Stimulated activated CD8-positive, alpha-beta memory T cell treated with anti-CD3 and anti-CD28 coated beads, Interleukin-15, amount 100 ng/mL, for 1 hour (primary cell): ENCODE measurements at regions not wholly inside any gene's neighbourhood (a gene's known extent, or its start where the extent isn't known, plus 50 kb on each side); places are given as distances from the start of the nearest gene placed in this dataset.

Experiments
- DNase-seq: peaks from one replicate; pipeline ENCODE4 v3.0.0-alpha.2; 2020; ENCODE audit warnings: low read depth

- no peak for DNase-seq
Observed at GRCh38 chr5:34533582-34534522, 122.3 kb upstream of the RAI14 start.

DNA sequence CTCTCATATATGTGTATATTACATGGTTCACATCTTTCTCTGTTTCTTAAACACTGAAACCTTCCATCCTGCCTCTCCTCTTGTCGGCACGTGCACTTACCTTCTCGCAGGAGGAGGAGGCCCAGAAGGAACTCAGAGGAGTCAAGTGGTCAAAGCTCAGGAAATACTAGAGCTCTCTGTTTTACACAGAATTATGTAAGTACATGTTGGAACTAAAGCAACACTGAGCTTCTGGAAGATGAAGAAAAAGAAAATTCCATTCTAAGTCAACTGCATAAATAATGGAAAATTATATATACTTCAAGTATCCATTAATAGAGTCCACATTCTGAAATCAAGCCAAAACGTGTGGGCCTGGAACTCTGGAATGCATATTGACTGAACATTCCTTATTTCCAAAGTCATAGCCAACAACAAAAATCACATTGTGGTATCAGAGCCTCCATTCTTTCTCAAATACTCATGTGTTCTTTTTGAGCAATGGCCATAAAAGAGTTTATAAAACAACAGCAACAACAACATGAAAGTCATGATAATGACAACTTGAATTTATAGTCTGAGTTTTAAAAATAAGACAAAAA lies 121.5 kb upstream of the RAI14 start:
- no peak for DNase-seq

GRCh38 chr5:34535433-34535832 lies 120.7 kb upstream of the RAI14 start:
- DNase-seq = no peak

- DNase-seq = no peak
Observed at GRCh38 chr5:34535944-34536623, 120.0 kb upstream of the RAI14 start.

DNA sequence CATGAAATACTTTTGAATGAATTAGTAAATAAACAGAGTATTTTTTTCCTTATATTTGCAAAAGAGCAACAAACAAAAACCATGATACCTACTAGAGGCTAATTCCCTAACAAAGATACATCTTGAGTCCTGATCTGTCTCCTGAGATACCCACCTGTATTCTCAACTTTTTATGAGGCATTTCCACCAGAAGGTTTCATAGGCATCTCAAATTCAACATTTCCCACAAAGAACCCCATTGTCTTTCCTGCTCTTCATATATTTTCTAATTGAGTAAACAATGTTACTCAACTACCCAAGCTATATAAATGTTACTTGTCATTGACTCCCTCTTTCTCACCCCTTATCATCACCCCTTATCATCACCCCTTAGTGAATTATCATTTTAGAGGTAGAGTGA lies 119.4 kb upstream of the RAI14 start:
- DNase-seq = no peak

DNA sequence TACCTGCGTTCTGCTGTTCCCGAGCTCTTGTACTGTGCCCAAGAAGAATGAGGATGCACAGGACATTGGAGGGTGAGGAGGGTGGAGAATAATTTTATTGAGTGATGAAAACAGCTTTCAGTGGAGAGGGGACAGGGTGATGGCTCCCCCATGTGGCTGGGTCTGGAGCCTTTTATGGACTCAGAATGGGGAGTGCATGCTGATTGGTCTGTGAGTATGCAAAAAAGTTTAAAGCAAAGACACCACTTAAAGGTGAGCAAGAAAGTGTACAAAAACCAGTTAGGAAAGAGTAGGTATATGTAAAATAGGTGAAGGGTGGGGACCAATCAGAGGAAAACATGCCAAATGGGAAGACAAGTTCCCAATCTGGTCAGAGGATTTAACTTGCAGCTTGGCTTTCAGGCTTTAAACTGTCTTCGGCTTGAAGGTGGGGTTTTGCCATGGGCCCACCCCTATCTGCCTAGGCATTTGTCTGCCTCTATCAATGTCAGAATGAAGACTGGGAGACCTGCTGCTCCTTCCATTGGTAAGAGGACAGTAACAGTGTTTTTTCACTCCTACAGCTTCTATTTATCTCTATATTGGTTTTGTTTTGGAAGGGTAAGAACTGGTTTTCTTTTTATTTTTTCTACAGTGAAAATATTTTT lies 118.0 kb upstream of the RAI14 start:
- no peak for DNase-seq

- DNase-seq = no peak
Observed at GRCh38 chr5:34539183-34539582, 116.9 kb upstream of the RAI14 start.

- DNase-seq = no peak
Observed at GRCh38 chr5:34541067-34541466, 115.1 kb upstream of the RAI14 start.

DNA sequence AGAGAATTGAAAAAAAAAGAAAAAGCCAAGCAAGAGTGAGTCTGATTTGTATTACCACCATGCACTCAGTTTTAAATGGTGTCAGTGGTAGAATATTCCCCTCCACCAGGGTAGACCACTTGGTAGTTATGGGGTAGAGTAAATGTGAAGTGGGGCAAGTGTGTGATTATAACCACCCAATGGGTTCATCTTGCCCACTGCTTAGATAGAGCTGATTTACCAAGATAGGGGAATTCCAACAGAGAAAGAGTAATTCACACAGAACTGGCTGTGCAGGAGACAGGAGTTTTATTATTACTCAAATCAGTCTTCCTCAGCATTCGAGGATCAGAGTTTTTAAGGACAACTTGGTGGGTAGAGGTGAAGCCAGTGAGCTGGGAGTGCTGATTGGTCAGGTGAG lies 113.3 kb upstream of the RAI14 start:
- no peak for DNase-seq

GRCh38 chr5:34543687-34544086 lies 112.4 kb upstream of the RAI14 start:
- DNase-seq = no peak

GRCh38 chr5:34544403-34544802 lies 111.7 kb upstream of the RAI14 start:
- no peak for DNase-seq

DNA sequence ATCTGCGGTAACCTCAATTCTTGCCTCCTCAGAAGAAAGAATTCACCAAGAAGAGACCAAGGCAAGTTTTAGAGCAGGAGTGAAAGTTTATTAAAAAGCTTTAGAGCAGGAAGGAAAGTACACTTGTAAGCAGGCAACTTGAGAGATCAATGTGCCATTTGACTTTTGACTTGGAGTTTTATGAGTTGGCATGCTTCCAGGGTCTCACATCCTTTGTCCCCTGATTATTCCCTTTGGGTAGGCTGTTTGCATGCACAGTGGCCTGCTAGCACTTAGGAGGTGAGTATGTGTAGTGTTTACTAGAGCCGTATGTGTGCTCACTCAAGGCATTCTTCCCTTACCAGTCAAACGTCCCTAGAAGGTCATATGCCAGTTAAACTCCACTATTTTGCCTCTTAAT lies 111.0 kb upstream of the RAI14 start:
- no peak for DNase-seq

DNA sequence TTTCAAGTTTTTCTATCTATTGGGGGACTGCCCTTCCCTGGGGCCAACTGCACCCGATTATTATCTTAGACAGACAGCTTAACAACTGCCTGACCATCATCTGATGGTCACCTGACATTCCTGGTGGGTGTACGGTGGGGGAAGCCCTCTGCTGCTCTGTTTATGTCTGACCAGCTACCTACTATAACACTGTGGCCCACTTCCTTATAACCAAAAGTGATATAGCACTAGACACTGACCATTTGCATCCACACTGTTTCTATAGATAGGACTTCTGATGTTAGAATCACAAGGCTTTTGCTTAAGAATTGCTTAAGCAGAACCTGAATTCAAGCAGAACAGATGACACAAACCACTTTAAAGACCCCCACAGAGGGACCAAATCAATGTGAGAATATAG lies 110.5 kb upstream of the RAI14 start:
- no peak for DNase-seq

- no peak for DNase-seq
Observed at GRCh38 chr5:34547300-34548085, 108.6 kb upstream of the RAI14 start.

- DNase-seq = no peak
Observed at GRCh38 chr5:34548086-34548403, 108.1 kb upstream of the RAI14 start.

DNA sequence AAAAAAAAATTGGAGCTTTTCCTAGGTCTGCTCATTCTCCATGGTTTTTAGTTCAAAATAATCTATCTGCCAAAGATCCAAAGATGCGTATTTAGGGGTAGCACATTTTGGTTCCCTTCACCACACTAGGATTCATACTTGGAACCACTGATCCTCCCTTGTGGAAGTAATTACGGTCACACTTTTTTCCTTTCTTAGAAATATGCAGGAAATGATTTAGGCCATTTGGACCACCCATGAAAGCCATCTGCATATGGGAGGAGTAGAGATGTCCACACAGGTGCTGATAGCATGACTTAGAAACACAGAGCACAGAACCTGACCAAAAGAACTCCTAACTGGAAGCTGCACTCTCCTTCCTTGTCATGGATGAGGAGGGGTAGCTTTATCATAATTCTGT lies 105.9 kb upstream of the RAI14 start:
- no peak for DNase-seq

GRCh38 chr5:34550964-34551363 lies 105.2 kb upstream of the RAI14 start:
- DNase-seq = no peak

- no peak for DNase-seq
Observed at GRCh38 chr5:34551911-34552433, 104.2 kb upstream of the RAI14 start.

DNA sequence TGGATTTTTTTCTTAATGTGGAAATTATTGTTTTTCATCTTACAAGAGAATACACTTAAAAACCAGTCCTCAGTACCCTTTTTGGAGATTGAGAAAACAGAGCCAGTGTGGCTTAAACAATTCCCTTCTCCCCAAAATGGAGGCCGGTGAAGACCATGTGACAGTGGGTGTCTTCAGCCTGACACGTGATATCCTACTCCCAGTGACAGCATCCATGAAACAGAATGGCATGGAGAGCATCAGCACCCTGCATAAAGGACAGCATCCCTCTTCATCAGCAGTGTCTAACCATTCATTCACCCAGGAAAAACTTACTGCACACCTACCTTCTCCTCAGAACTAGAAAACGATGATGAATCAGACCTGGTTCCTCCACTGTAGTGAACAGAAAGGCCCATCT lies 103.4 kb upstream of the RAI14 start:
- no peak for DNase-seq

DNA sequence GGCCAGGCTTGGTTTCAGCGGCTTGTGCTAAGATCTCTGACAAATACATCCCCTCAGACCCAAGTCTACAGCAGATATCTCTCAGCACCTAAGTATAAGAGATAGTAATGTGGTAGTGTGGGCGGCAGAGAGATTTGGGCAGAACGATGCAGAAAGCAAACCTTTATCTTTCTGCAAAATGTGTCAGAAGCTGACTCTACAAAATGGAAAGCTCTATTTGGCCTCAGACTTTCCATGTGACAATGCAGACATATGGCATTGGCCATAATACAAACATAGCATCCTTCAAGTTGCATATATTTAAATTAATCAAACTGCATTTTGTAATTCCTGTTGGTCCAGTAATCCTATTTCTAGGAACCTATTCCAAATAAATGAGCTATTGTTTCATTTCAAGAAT lies 102.5 kb upstream of the RAI14 start:
- no peak for DNase-seq

- DNase-seq = no peak
Observed at GRCh38 chr5:34554641-34555040, 101.5 kb upstream of the RAI14 start.
